ENCODE measurements at regions not wholly inside any gene's neighbourhood (a gene's known extent, or its start where the extent isn't known, plus 50 kb on each side); places are given as distances from the start of the nearest gene placed in this dataset.

- TF ChIP-seq, protein P1, sequence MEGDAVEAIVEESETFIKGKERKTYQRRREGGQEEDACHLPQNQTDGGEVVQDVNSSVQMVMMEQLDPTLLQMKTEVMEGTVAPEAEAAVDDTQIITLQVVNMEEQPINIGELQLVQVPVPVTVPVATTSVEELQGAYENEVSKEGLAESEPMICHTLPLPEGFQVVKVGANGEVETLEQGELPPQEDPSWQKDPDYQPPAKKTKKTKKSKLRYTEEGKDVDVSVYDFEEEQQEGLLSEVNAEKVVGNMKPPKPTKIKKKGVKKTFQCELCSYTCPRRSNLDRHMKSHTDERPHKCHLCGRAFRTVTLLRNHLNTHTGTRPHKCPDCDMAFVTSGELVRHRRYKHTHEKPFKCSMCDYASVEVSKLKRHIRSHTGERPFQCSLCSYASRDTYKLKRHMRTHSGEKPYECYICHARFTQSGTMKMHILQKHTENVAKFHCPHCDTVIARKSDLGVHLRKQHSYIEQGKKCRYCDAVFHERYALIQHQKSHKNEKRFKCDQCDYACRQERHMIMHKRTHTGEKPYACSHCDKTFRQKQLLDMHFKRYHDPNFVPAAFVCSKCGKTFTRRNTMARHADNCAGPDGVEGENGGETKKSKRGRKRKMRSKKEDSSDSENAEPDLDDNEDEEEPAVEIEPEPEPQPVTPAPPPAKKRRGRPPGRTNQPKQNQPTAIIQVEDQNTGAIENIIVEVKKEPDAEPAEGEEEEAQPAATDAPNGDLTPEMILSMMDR (IDR thresholded peaks at IDR 0.05) = no peak
- TF ChIP-seq EZH2 (IDR thresholded peaks at IDR 0.05) (no peak), EZH2phosphoT487 (IDR thresholded peaks at IDR 0.05) (no peak)
Observed at GRCh38 chr2:71928734-71929481, 218.8 kb downstream of the CYP26B1 start.

All from neural progenitor cell (in vitro differentiated cells).